Keratinocyte (primary cell): ENCODE measurements at regions not wholly inside any gene's neighbourhood (a gene's known extent, or its start where the extent isn't known, plus 50 kb on each side); places are given as distances from the start of the nearest gene placed in this dataset.

ENCODE experiments used
- DNase-seq: peaks from one replicate; pipeline ENCODE4 v3.0.0-alpha.2; 2011; ENCODE audit warnings: low read depth, missing footprints, low spot score
- FAIRE-seq: peaks from 2 replicates; lab custom pipeline; 2011; peaks lifted over from hg19 to GRCh38; lab: Jason Lieb, UNC
- H2AFZ ChIP-seq: 2 replicates; pipeline ENCODE4 v1.6.0; 2012; ENCODE audit warnings: low read length, control low read depth, inconsistent platforms; ENCODE audit not compliant: control insufficient read depth
- H3K27ac ChIP-seq: 2 replicates; pipeline ENCODE4 v1.5.1; 2011; ENCODE audit warnings: low read length; ENCODE audit not compliant: control insufficient read depth, insufficient read depth
- H3K27me3 ChIP-seq: 3 replicates; pipeline ENCODE4 v1.6.0; 2011; ENCODE audit warnings: low read length; ENCODE audit not compliant: control insufficient read depth, insufficient read depth; ENCODE audit errors: extremely low read depth
- H3K36me3 ChIP-seq, 2 experiments: 2 replicates in 1 of 2; 3 replicates in 1 of 2; pipeline ENCODE4 v1.5.1; 2011; ENCODE audit warnings: low read length in 2 of 2, mild to moderate bottlenecking in 1 of 2; ENCODE audit not compliant: control insufficient read depth in 2 of 2, insufficient read depth in 2 of 2; ENCODE audit errors: extremely low read depth in 1 of 2
- H3K4me1 ChIP-seq: 3 replicates; pipeline ENCODE4 v1.5.1; 2011; ENCODE audit warnings: low read length; ENCODE audit not compliant: control insufficient read depth, insufficient read depth; ENCODE audit errors: extremely low read depth
- H3K4me2 ChIP-seq: 3 replicates; pipeline ENCODE4 v1.6.0; 2011; ENCODE audit warnings: low read depth, low read length; ENCODE audit not compliant: control insufficient read depth, insufficient read depth; ENCODE audit errors: extremely low read depth
- H3K4me3 ChIP-seq, 3 experiments: fragments of 200-600 bp in 1 of 3; sonication (generic) in 1 of 3; 2 replicates in 2 of 3; 3 replicates in 1 of 3; pipeline ENCODE4 v1.5.1; 2011 to 2016; ENCODE audit warnings: low read length in 3 of 3, mild to moderate bottlenecking in 3 of 3, control low read depth in 2 of 3, inconsistent platforms in 1 of 3, low read depth in 1 of 3, mixed read lengths in 1 of 3, mixed run types in 1 of 3, moderate library complexity in 1 of 3; ENCODE audit not compliant: control insufficient read depth in 2 of 3, insufficient read depth in 2 of 3; ENCODE audit errors: extremely low read depth in 1 of 3
- H3K79me2 ChIP-seq: 2 replicates; pipeline ENCODE4 v1.6.0; 2012; ENCODE audit warnings: low read length; ENCODE audit not compliant: control insufficient read depth, insufficient read depth
- H3K9ac ChIP-seq: 3 replicates; pipeline ENCODE4 v1.6.0; 2011; ENCODE audit warnings: low read length; ENCODE audit not compliant: control insufficient read depth, insufficient read depth; ENCODE audit errors: extremely low read depth
- H3K9me1 ChIP-seq: 3 replicates; pipeline ENCODE4 v1.6.0; 2011; ENCODE audit warnings: low read length; ENCODE audit not compliant: control insufficient read depth, insufficient read depth; ENCODE audit errors: extremely low read depth
- H3K9me3 ChIP-seq: 2 replicates; pipeline ENCODE4 v1.5.1; 2012; ENCODE audit warnings: low read depth, low read length; ENCODE audit not compliant: control insufficient read depth
- H4K20me1 ChIP-seq: 3 replicates; pipeline ENCODE4 v1.6.0; 2011; ENCODE audit warnings: low read length; ENCODE audit not compliant: control insufficient read depth, insufficient read depth; ENCODE audit errors: extremely low read depth
- EZH2 ChIP-seq: IDR thresholded peaks from one replicate; pipeline ENCODE4 v1.6.1; 2012; ENCODE audit warnings: inconsistent platforms, mild to moderate bottlenecking, low read length, moderate library complexity
- dilution Hi-C: fragments of 300-500 bp; cut with MboI; formaldehyde crosslinking; loops from one replicate; pipeline ENCODE4 v1.7.0; 2020; ENCODE audit warnings: low sequenced_read_pairs; ENCODE audit not compliant: extremely low pct_ligation_motif_present
- TF ChIP-seq, protein P1 (sequence below), 3 experiments: IDR thresholded peaks in 1 of 3; conservative IDR thresholded peaks in 1 of 3; optimal IDR thresholded peaks in 1 of 3; 2 replicates in 2 of 3; 3 replicates in 1 of 3; pipeline versions ENCODE3 to v1.5.1; 2011; ENCODE audit warnings: low read length in 3 of 3, mild to moderate bottlenecking in 3 of 3, moderate library complexity in 2 of 3, control low read depth in 1 of 3, inconsistent platforms in 1 of 3; ENCODE audit not compliant: insufficient read depth in 2 of 3; ENCODE audit errors: extremely low read depth in 1 of 3

DNA sequence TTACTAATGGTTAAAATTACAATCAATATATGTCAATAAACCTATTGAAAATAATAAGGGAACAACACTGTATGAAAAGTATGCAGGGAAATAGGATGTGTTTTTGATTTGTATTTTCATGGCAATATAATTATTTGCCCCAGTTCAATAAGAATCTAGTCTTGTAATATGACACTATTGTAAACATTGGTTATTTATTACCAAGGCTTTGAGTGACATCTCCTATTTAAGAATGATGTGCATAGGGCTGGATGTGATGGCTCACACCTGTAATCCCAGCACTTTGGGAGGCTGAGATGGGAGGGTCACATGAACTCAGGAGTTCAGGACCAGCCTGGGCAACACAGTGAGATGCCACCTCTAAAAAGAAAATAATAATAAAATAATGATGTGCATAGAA, 78.6 kb upstream of the DTNBP1 start:
- no peaks in the 10 kb centered on the region for H3K79me2 ChIP-seq
- no peak for FAIRE-seq
- no peak overlapping the region for H2AFZ ChIP-seq
- dilution Hi-C loops: no loop called here
- no peaks in the 10 kb centered on the region for H3K4me1 ChIP-seq
- no peaks in the 10 kb centered on the region for H4K20me1 ChIP-seq
- no peak overlapping the region for H3K4me2 ChIP-seq
- no peaks in the 10 kb centered on the region for H3K9me1 ChIP-seq
- no peak overlapping the region for H3K9ac ChIP-seq
- DNase-seq: no peak
- no peak overlapping the region for H3K27ac ChIP-seq
- H3K4me3 ChIP-seq: no peak overlapping the region
- no peaks in the 10 kb centered on the region for H3K9me3 ChIP-seq
- TF ChIP-seq, protein P1, sequence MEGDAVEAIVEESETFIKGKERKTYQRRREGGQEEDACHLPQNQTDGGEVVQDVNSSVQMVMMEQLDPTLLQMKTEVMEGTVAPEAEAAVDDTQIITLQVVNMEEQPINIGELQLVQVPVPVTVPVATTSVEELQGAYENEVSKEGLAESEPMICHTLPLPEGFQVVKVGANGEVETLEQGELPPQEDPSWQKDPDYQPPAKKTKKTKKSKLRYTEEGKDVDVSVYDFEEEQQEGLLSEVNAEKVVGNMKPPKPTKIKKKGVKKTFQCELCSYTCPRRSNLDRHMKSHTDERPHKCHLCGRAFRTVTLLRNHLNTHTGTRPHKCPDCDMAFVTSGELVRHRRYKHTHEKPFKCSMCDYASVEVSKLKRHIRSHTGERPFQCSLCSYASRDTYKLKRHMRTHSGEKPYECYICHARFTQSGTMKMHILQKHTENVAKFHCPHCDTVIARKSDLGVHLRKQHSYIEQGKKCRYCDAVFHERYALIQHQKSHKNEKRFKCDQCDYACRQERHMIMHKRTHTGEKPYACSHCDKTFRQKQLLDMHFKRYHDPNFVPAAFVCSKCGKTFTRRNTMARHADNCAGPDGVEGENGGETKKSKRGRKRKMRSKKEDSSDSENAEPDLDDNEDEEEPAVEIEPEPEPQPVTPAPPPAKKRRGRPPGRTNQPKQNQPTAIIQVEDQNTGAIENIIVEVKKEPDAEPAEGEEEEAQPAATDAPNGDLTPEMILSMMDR (optimal IDR thresholded peaks at IDR 0.05 in 1 of 3, IDR thresholded peaks at IDR 0.05 in 1 of 3, conservative IDR thresholded peaks at IDR 0.05 in 1 of 3; ENCODE audit: extremely low read depth in 1 of 3, insufficient read depth in 2 of 3, low read length in 3 of 3): no peak
- no peak for TF ChIP-seq EZH2
- H3K36me3 ChIP-seq: no peaks in the 10 kb centered on the region
- no peaks in the 10 kb centered on the region for H3K27me3 ChIP-seq

DNA sequence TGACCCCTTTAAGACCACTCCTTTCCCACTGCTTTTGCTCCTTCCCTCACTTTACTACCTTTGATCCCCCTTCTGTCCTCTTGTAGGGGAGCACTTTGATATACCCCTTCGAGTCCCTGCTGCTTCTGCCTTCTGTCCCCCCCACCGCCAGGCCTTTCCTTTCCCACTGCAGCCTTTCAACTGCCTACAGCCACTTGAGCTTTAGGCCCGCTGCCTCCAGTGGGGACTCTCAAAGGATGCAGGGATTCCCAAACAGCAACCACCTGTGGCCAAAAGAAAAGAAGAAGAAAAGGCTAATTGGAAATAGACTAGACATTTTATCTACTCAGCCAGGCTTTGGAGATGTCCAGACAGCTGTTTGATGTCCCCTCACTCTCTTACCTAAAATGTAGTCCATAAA, 77.0 kb upstream of the DTNBP1 start:
- no peaks in the 10 kb centered on the region for H3K4me1 ChIP-seq
- no peak overlapping the region for H2AFZ ChIP-seq
- H3K9me1 ChIP-seq: no peaks in the 10 kb centered on the region
- no peaks in the 10 kb centered on the region for H3K9me3 ChIP-seq
- no peaks in the 10 kb centered on the region for H4K20me1 ChIP-seq
- H3K36me3 ChIP-seq: no peaks in the 10 kb centered on the region
- TF ChIP-seq, protein P1 (optimal IDR thresholded peaks at IDR 0.05 in 1 of 3, IDR thresholded peaks at IDR 0.05 in 1 of 3, conservative IDR thresholded peaks at IDR 0.05 in 1 of 3; ENCODE audit: extremely low read depth in 1 of 3, insufficient read depth in 2 of 3, low read length in 3 of 3): no peak
- TF ChIP-seq EZH2: no peak
- no peak for DNase-seq
- dilution Hi-C loops: no loop called here
- no peak overlapping the region for H3K27ac ChIP-seq
- no peaks in the 10 kb centered on the region for H3K27me3 ChIP-seq
- H3K9ac ChIP-seq: no peak overlapping the region
- H3K79me2 ChIP-seq: no peaks in the 10 kb centered on the region
- no peak for FAIRE-seq
- H3K4me2 ChIP-seq: no peak overlapping the region
- H3K4me3 ChIP-seq: no peak overlapping the region
